Body of pancreas (tissue), 4 donors: ENCODE measurements at regions not wholly inside any gene's neighbourhood (a gene's known extent, or its start where the extent isn't known, plus 50 kb on each side); places are given as distances from the start of the nearest gene placed in this dataset.

Source experiments
- CTCF ChIP-seq, 7 experiments: fragments of 450-650 bp in 4 of 7; fragments of 200-600 bp in 3 of 7; sonication (generic) in 3 of 7; IDR thresholded peaks; one replicate each; pipeline ENCODE4 v1.5.1; 2016 to 2019; ENCODE audit warnings: antibody characterized with exemption in 7 of 7
- POLR2A ChIP-seq, 3 donors: fragments of 450-650 bp; IDR thresholded peaks; one replicate each; pipeline ENCODE4 v1.6.1; 2016; ENCODE audit warnings: antibody characterized with exemption in 3 of 3, mild to moderate bottlenecking in 2 of 3

- TF ChIP-seq CTCF (IDR thresholded peaks at IDR 0.05) (no peak), POLR2A (IDR thresholded peaks at IDR 0.05) (no peak)
These were observed 2102.1 kb upstream of the RAG2 start for GRCh38 chr11:38700111-38700510.
